Adrenal gland (tissue), 9 donors: ENCODE measurements at regions not wholly inside any gene's neighbourhood (a gene's known extent, or its start where the extent isn't known, plus 50 kb on each side); places are given as distances from the start of the nearest gene placed in this dataset.

Experiments
- DNase-seq, 7 donors: peaks; one replicate each; pipeline ENCODE4 v3.0.0-alpha.2; 2019 to 2020
- H3K27ac ChIP-seq, 5 donors: fragments of 200-600 bp; sonication (generic) in 4 of 5; 1 replicate in 3 of 5; 2 replicates in 2 of 5; pipeline versions ENCODE4 v1.5.1 to v1.8.0; 2016 to 2020; ENCODE audit warnings: mild to moderate bottlenecking in 1 of 5
- H3K27me3 ChIP-seq: fragments of 200-600 bp; 2 replicates; pipeline ENCODE4 v1.8.0; 2021
- H3K36me3 ChIP-seq, 2 donors: fragments of 200-600 bp; replicated peaks in 1 of 2; 1 replicate in 1 of 2; 2 replicates in 1 of 2; pipeline versions ENCODE4 v1.5.1 to v1.8.0; 2018 to 2022
- H3K4me1 ChIP-seq, 2 donors: fragments of 200-600 bp; replicated peaks in 1 of 2; 1 replicate in 1 of 2; 2 replicates in 1 of 2; pipeline versions ENCODE4 v1.5.1 to v1.8.0; 2018 to 2021
- H3K4me3 ChIP-seq, 4 donors: fragments of 200-600 bp; sonication (generic) in 3 of 4; one replicate each; pipeline ENCODE4 v1.5.1; 2016 to 2018
- H3K9me3 ChIP-seq, 3 donors: fragments of 200-600 bp; sonication (generic) in 1 of 3; replicated peaks in 1 of 3; 1 replicate in 2 of 3; 2 replicates in 1 of 3; pipeline versions ENCODE4 v1.5.1 to v1.8.0; 2016 to 2021
- POLR2A ChIP-seq, 2 donors: fragments of 450-650 bp; IDR thresholded peaks; one replicate each; pipeline ENCODE4 v1.6.1; 2017; ENCODE audit warnings: antibody characterized with exemption in 2 of 2, mild to moderate bottlenecking in 2 of 2, moderate library complexity in 1 of 2
- WGBS, 4 donors: extraction: QIAGEN DNeasy Blood & Tissue Kit in 2 of 4; methylation state at CpG; one replicate each; pipeline versions ENCODE4 v1.1.5 to v1.1.7; 2013 to 2017; 5-methylcytosine and 5-hydroxymethylcytosine counted together
- intact Hi-C, 2 donors: fragments of 100-400 bp; cut with DNase I; formaldehyde crosslinking; loops; one replicate each; pipeline versions ENCODE4 v1.14.1 to v1.15.0; 2022 to 2023
- TF ChIP-seq, protein P1 (sequence below), 6 experiments: fragments of 450-650 bp in 4 of 6; fragments of 200-600 bp in 2 of 6; sonication (generic) in 1 of 6; IDR thresholded peaks; 1 replicate in 5 of 6; 2 replicates in 1 of 6; pipeline versions ENCODE4 v1.5.1 to v1.8.0; 2016 to 2021; ENCODE audit warnings: antibody characterized with exemption in 6 of 6, mild to moderate bottlenecking in 2 of 6, moderate library complexity in 1 of 6
- donor health status: healthy with polysubstance abuse.
- donor health status: Bipolar disorder and iron deficiency.
- donor health status: DM: yes; HTN: yes; CAD: no.
- donor health status: DM: no; HTN: no; CAD: no.
- donor health status: DM: no; HTN: no; CAD: no.

DNA sequence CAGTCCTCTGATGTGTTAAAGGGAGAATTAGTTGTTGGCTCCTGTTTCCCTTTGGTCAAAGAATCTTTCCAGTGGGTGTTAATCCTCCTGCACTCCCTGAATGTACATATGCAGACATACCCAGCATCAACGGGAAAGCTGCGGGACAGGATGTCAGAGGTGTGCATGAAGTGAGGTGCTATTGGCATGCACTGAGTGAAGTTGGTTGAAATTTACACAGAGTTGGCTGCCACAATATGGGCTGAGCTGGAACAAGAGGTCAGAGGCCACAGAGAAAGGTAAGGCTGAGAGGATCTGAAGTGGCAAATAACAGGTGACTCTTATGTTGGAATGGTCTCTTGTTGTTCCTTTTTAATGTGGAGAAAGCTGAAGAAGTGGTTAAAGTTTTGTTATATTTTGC lies 82.7 kb upstream of the AKIRIN2 start:
- no peaks in the 10 kb centered on the region for H3K36me3 ChIP-seq
- WGBS, 4 donors: 83 to 98% (median 90%) methylated on average over 2 of the region's 2 CpGs
- no peak overlapping the region for H3K4me3 ChIP-seq
- DNase-seq: no peak
- peaks cover 6 to 9% of the 10 kb centered on the region in 2 donors for H3K4me1 ChIP-seq
- intact Hi-C loops: no loop called here
- TF ChIP-seq, protein P1, sequence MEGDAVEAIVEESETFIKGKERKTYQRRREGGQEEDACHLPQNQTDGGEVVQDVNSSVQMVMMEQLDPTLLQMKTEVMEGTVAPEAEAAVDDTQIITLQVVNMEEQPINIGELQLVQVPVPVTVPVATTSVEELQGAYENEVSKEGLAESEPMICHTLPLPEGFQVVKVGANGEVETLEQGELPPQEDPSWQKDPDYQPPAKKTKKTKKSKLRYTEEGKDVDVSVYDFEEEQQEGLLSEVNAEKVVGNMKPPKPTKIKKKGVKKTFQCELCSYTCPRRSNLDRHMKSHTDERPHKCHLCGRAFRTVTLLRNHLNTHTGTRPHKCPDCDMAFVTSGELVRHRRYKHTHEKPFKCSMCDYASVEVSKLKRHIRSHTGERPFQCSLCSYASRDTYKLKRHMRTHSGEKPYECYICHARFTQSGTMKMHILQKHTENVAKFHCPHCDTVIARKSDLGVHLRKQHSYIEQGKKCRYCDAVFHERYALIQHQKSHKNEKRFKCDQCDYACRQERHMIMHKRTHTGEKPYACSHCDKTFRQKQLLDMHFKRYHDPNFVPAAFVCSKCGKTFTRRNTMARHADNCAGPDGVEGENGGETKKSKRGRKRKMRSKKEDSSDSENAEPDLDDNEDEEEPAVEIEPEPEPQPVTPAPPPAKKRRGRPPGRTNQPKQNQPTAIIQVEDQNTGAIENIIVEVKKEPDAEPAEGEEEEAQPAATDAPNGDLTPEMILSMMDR (IDR thresholded peaks at IDR 0.05): no peak
- no peak for TF ChIP-seq POLR2A (IDR thresholded peaks at IDR 0.05)
- H3K27ac ChIP-seq: no peak overlapping the region
- no peaks in the 10 kb centered on the region for H3K27me3 ChIP-seq
- H3K9me3 ChIP-seq: no peaks in the 10 kb centered on the region

DNA sequence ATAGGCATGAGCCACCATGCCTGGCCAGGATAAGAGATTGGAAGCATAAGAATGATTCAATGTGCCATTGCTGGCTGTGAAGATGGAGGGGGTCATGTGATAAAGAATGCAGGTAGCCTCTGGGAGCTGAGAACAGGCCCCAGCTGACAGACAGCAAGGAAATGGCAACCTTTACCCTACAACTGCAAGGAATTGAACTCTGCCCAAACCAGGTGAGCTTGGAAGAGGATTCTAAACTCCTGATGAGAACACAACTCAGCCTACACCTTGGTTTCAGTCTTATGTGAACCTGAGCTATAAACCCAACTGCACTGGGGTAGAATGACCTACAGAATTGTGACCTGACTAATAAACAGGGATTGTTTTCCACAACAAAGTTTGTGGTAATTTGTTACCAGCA lies 82.0 kb upstream of the AKIRIN2 start:
- intact Hi-C loops: no loop called here
- no peaks in the 10 kb centered on the region for H3K36me3 ChIP-seq
- no peak overlapping the region for H3K4me3 ChIP-seq
- no peak overlapping the region for H3K27ac ChIP-seq
- no peaks in the 10 kb centered on the region for H3K9me3 ChIP-seq
- H3K4me1 ChIP-seq: peaks cover 0 to 2% of the 10 kb centered on the region in 2 donors
- no peak for TF ChIP-seq POLR2A (IDR thresholded peaks at IDR 0.05)
- TF ChIP-seq, protein P1 (IDR thresholded peaks at IDR 0.05): no peak
- DNase-seq: no peak
- H3K27me3 ChIP-seq: no peaks in the 10 kb centered on the region

DNA sequence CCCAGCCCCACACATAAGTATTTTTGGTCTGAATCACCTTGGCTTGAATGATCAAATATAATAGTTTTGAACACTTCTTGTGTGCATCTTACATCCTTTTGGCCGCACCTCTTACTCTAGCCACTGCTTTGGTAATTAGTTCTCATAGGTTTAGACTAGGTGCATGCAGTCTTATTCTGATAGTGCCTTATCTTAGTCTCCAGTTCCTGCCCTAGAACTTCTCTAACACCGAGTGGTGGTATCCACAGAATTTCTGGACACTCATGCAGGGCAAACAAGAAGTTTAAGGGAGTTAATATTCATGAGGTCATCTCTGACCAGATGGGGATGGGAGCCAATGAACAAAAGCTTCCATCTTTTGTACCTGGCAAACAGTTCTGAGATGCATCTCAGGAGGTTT lies 77.5 kb upstream of the AKIRIN2 start:
- H3K9me3 ChIP-seq: no peaks in the 10 kb centered on the region
- H3K4me1 ChIP-seq: no peaks in the 10 kb centered on the region
- WGBS, 4 donors: 90 to 93% (median 91%) methylated on average over 1 to 2 of the region's 2 CpGs
- no peaks in the 10 kb centered on the region for H3K36me3 ChIP-seq
- TF ChIP-seq, protein P1 (IDR thresholded peaks at IDR 0.05): no peak
- no peak for TF ChIP-seq POLR2A (IDR thresholded peaks at IDR 0.05)
- intact Hi-C loops: no loop called here
- DNase-seq: no peak
- H3K27ac ChIP-seq: no peak overlapping the region
- H3K27me3 ChIP-seq: no peaks in the 10 kb centered on the region
- no peak overlapping the region for H3K4me3 ChIP-seq

DNA sequence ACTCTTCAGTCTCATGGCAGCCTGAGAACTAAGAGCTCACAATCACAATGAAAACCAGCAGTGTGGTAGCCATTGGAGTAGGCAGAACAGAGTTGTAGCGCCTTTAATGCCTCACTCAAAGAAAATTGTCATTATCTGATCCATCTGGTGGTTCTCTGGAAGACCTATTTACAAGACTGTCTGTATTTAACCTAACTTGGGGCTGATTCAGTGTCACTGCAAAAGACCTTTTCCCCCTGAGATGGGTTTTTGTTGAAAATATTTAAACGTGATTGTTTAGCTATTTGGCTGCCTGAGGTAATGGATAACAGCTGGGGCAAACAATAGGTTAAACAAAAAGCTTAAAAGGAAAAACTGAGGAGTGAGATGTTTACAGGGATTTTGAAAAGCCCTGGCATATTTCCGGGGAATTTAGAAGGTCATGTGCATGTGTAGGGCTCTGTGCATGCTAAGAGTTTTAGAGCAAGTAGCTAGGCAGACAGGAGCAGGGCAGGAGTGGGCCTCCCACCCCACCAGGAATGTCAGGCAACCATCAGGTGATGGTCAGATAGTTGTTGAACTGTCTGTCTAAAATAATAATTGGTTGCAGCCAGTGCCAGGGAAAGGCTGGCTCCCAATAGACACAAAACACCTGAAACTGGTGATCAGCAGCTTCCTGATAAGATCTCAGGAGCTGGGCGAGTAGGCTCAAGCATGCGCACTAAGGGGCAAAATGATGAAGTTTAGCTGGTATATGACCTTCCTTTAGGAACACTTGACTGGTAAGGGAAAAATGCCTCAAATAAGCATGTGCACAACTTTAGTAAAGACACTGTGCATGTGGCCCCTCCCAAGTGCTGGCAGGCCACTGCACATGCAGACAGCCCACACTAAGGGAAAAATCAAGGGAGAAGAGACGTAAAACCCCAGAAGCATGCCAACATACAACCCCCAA lies 70.8 kb upstream of the AKIRIN2 start:
- intact Hi-C loops: no loop called here
- peaks cover 13 to 16% of the 10 kb centered on the region in 2 donors for H3K4me1 ChIP-seq
- H3K27ac ChIP-seq: peak overlapping the region in 2 of 5 donors; percentile 23 to 33

More for the DNA sequence above, 70.8 kb upstream of the AKIRIN2 start:
- Histone ChIP-seq H3K27me3 (no peaks in the 10 kb centered on the region), H3K4me3 (no peak overlapping the region), H3K36me3 (no peaks in the 10 kb centered on the region), H3K9me3 (no peaks in the 10 kb centered on the region)
- peak in 5 of 7 donors; percentile 21 to 62 (median 31) for DNase-seq
- WGBS, 4 donors: 49 to 53% (median 52%) methylated on average over 6 of the region's 6 CpGs
- TF ChIP-seq POLR2A (IDR thresholded peaks at IDR 0.05): no peak
- TF ChIP-seq, protein P1 (IDR thresholded peaks at IDR 0.05): no peak
